ENCODE measurements at regions not wholly inside any gene's neighbourhood (a gene's known extent, or its start where the extent isn't known, plus 50 kb on each side); places are given as distances from the start of the nearest gene placed in this dataset.

- no peak for DNase-seq (ENCODE audit: low read depth)
- no peak for TF ChIP-seq CTCF (conservative IDR thresholded peaks at IDR 0.05; ENCODE audit: low read length)
- no peak overlapping the region for H3K4me3 ChIP-seq (ENCODE audit: low read length)
These were observed 173.8 kb downstream of the SMAD6 start for GRCh38 chr15:66875588-66876420.

GRCh38 chr15:66876421-66876730 lies 174.3 kb downstream of the SMAD6 start:
- TF ChIP-seq CTCF (conservative IDR thresholded peaks at IDR 0.05; ENCODE audit: low read length): no peak
- DNase-seq (ENCODE audit: low read depth): no peak
- no peak overlapping the region for H3K4me3 ChIP-seq (ENCODE audit: low read length)

- no peak for TF ChIP-seq CTCF (conservative IDR thresholded peaks at IDR 0.05; ENCODE audit: low read length)
- no peak for DNase-seq (ENCODE audit: low read depth)
- no peak overlapping the region for H3K4me3 ChIP-seq (ENCODE audit: low read length)
These were observed 174.9 kb downstream of the SMAD6 start for GRCh38 chr15:66876731-66877476.

- no peak for DNase-seq (ENCODE audit: low read depth)
- no peak for TF ChIP-seq CTCF (conservative IDR thresholded peaks at IDR 0.05; ENCODE audit: low read length)
- no peak overlapping the region for H3K4me3 ChIP-seq (ENCODE audit: low read length)
These were observed 175.6 kb downstream of the SMAD6 start for GRCh38 chr15:66877477-66878271.

- no peak for DNase-seq (ENCODE audit: low read depth)
- no peak for TF ChIP-seq CTCF (conservative IDR thresholded peaks at IDR 0.05; ENCODE audit: low read length)
- no peak overlapping the region for H3K4me3 ChIP-seq (ENCODE audit: low read length)
These were observed 176.7 kb downstream of the SMAD6 start for GRCh38 chr15:66878761-66879160.

- peak; percentile 22 for DNase-seq (ENCODE audit: low read depth)
- no peak for TF ChIP-seq CTCF (conservative IDR thresholded peaks at IDR 0.05; ENCODE audit: low read length)
- no peak overlapping the region for H3K4me3 ChIP-seq (ENCODE audit: low read length)
These were observed 177.7 kb downstream of the SMAD6 start for GRCh38 chr15:66879531-66880368.
